ENCODE measurements at regions not wholly inside any gene's neighbourhood (a gene's known extent, or its start where the extent isn't known, plus 50 kb on each side); places are given as distances from the start of the nearest gene placed in this dataset.

DNA sequence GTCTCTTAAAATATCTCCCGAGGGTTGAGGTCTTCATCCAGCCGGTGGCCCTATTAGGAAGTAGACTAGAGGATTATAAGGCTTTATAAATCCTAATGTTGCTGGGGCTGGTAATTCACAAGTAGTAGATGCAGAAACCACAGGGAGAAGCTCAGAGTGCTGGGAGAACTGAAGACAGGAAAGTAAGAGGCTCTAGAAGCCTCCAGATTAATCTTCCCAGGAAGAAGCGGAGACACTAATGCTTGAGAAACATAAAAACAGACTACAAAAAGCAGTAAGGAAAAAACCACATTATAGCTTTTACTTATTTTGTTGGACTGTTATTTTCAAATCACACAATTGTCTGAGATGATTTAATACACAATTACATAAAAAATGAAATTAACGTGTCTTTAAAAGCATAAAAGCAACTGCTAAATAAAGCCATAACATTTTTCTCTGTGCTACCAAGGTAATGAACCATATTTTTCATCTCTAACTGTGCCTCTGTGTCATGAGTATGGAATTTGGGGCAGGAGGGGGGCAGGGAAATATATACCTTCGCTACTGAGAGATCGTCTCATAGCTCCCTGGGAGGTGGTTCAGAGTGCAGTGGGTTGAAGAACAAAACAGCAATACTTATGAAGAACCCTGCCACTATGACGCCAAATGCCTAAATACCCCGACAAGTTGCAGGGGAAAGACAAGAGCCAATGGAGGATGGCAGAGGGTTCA, 806.2 kb upstream of the WWC1 start:
- TF ChIP-seq CTCF (conservative IDR thresholded peaks at IDR 0.05; ENCODE audit: low read length) (no peak), EZH2phosphoT487 (IDR thresholded peaks at IDR 0.05; ENCODE audit: borderline replicate concordance, low read depth, low read length) (no peak)
